HEK293T (cell line): ENCODE measurements at regions not wholly inside any gene's neighbourhood (a gene's known extent, or its start where the extent isn't known, plus 50 kb on each side); places are given as distances from the start of the nearest gene placed in this dataset.

Source experiments
- ARNT ChIP-seq: fragments of 450-650 bp; IDR thresholded peaks from 2 replicates; pipeline ENCODE4 v1.6.1; 2017; ENCODE audit warnings: mild to moderate bottlenecking
- CTBP1 ChIP-seq: fragments of 450-650 bp; IDR thresholded peaks from 2 replicates; pipeline ENCODE4 v1.6.1; 2016; ENCODE audit warnings: borderline replicate concordance
- FOXA1 ChIP-seq: fragments of 450-650 bp; IDR thresholded peaks from 2 replicates; pipeline ENCODE4 v1.6.1; 2016; ENCODE audit warnings: mild to moderate bottlenecking
- FOXK2 ChIP-seq: fragments of 450-650 bp; IDR thresholded peaks from 2 replicates; pipeline ENCODE4 v1.6.1; 2016; ENCODE audit warnings: mild to moderate bottlenecking
- FOXM1 ChIP-seq: fragments of 450-650 bp; IDR thresholded peaks from 2 replicates; pipeline ENCODE4 v1.6.1; 2017; ENCODE audit warnings: mild to moderate bottlenecking, borderline replicate concordance
- HDGF ChIP-seq: fragments of 450-650 bp; IDR thresholded peaks from 2 replicates; pipeline ENCODE4 v1.6.1; 2017; ENCODE audit warnings: antibody characterized with exemption, borderline replicate concordance
- NFRKB ChIP-seq: fragments of 450-650 bp; IDR thresholded peaks from 2 replicates; pipeline ENCODE4 v1.6.1; 2016; ENCODE audit warnings: mild to moderate bottlenecking, moderate library complexity
- SP1 ChIP-seq: fragments of 450-650 bp; IDR thresholded peaks from 2 replicates; pipeline ENCODE4 v1.6.1; 2017
- SUZ12 ChIP-seq: fragments of 450-650 bp; IDR thresholded peaks from 2 replicates; pipeline ENCODE4 v1.6.1; 2016; ENCODE audit warnings: mild to moderate bottlenecking
- TF ChIP-seq, protein P1 (sequence below): fragments of 450-650 bp; IDR thresholded peaks from 2 replicates; pipeline ENCODE4 v1.6.1; 2016

DNA sequence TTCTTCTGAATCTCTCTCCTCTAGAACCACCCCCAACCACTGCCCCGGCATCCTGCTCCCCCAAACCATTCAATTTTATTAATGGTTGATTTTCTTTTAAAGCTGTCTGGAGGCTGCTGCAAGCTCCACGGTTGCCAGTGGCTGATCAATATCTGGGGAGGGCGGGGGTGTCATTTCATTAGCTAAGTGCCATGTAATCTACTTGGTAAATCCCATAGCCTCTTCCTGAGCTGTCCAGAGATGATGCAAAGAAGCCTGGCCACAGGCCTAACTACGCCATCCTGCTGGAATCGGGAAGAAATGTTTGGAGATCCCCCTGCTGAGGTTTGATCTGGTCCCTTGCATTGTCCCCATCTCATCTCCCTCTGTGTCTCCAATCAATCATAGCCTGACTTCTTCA, 440.1 kb downstream of the MIAT start:
- TF ChIP-seq HDGF (no peak), ARNT (no peak), FOXK2 (no peak), NFRKB (no peak), FOXA1 (no peak), CTBP1 (no peak), FOXM1 (no peak), SP1 (no peak), SUZ12 (no peak)
- TF ChIP-seq, protein P1, sequence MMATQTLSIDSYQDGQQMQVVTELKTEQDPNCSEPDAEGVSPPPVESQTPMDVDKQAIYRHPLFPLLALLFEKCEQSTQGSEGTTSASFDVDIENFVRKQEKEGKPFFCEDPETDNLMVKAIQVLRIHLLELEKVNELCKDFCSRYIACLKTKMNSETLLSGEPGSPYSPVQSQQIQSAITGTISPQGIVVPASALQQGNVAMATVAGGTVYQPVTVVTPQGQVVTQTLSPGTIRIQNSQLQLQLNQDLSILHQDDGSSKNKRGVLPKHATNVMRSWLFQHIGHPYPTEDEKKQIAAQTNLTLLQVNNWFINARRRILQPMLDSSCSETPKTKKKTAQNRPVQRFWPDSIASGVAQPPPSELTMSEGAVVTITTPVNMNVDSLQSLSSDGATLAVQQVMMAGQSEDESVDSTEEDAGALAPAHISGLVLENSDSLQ, result no peak
